Type B pancreatic cell (in vitro differentiated cells): ENCODE measurements at regions not wholly inside any gene's neighbourhood (a gene's known extent, or its start where the extent isn't known, plus 50 kb on each side); places are given as distances from the start of the nearest gene placed in this dataset.

Source experiments
- DNase-seq: peaks from one replicate; pipeline ENCODE4 v3.0.0; 2021; ENCODE audit warnings: mixed read lengths; ENCODE audit not compliant: unreplicated experiment; ENCODE audit errors: extremely low spot score
- H3K27ac Mint-ChIP-seq: 2 replicates; pipeline ENCODE4 v1.8.0; 2021; ENCODE audit warnings: mild to moderate bottlenecking, mixed read lengths
- H3K27me3 Mint-ChIP-seq: 2 replicates; pipeline ENCODE4 v1.8.0; 2021; ENCODE audit warnings: mixed read lengths
- H3K36me3 Mint-ChIP-seq: 2 replicates; pipeline ENCODE4 v1.8.0; 2021; ENCODE audit warnings: mixed read lengths
- H3K4me1 Mint-ChIP-seq: one replicate; pipeline ENCODE4 v1.8.0; 2021; ENCODE audit warnings: mixed read lengths; ENCODE audit not compliant: unreplicated experiment
- H3K4me3 Mint-ChIP-seq: 2 replicates; pipeline ENCODE4 v1.8.0; 2021; ENCODE audit warnings: mild to moderate bottlenecking, mixed read lengths
- H3K9me3 Mint-ChIP-seq: 2 replicates; pipeline ENCODE4 v1.8.0; 2021; ENCODE audit warnings: mixed read lengths
- TF ChIP-seq, protein P1 (sequence below): fragments of 200-600 bp; sonication (generic); conservative IDR thresholded peaks from 2 replicates; pipeline ENCODE4 v1.5.0; 2021; ENCODE audit warnings: antibody characterized with exemption, mild to moderate bottlenecking

DNA sequence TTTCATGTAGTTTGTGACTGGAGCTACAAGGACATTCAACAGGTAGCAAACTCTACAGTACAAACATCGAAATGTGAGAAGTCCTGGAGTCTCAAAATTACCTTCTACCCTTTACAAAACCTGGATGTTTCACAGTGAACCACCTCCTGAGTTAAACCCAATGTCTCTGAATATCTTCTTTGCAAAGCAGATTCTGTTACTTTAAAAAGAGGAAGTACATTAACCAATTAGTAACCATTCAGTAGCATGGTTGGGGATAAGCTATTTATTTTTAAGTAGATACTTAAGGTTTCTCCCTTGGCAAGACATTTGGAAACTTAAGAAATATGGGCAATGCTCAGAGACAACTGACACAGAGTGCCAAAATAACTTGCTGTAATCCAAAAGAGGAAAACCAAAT lies 371.9 kb upstream of the NWD2 start:
- no peaks in the 10 kb centered on the region for H3K36me3 Mint-ChIP-seq
- H3K4me1 Mint-ChIP-seq: no peaks in the 10 kb centered on the region
- TF ChIP-seq, protein P1, sequence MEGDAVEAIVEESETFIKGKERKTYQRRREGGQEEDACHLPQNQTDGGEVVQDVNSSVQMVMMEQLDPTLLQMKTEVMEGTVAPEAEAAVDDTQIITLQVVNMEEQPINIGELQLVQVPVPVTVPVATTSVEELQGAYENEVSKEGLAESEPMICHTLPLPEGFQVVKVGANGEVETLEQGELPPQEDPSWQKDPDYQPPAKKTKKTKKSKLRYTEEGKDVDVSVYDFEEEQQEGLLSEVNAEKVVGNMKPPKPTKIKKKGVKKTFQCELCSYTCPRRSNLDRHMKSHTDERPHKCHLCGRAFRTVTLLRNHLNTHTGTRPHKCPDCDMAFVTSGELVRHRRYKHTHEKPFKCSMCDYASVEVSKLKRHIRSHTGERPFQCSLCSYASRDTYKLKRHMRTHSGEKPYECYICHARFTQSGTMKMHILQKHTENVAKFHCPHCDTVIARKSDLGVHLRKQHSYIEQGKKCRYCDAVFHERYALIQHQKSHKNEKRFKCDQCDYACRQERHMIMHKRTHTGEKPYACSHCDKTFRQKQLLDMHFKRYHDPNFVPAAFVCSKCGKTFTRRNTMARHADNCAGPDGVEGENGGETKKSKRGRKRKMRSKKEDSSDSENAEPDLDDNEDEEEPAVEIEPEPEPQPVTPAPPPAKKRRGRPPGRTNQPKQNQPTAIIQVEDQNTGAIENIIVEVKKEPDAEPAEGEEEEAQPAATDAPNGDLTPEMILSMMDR: no peak
- DNase-seq: no peak
- no peak overlapping the region for H3K27ac Mint-ChIP-seq
- H3K27me3 Mint-ChIP-seq: no peaks in the 10 kb centered on the region
- no peak overlapping the region for H3K4me3 Mint-ChIP-seq
- no peaks in the 10 kb centered on the region for H3K9me3 Mint-ChIP-seq

DNA sequence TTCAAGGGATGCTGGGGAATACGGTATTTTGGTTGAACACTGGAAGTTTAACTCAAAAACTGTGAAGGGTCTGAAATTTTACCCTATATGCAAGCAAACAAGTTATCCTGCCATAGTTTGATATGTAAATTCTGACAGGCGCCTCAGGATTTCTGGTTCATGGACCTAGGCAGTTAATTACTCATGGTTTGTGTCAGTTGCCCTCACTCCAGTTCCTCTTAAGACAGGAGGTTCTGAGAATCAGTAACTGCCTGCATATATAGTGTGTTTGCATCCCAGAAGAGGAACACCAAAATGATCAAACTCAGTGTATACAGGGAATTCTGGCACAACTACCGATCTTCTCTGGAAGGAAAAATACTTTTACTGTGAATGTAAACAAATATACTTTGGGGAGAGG lies 360.4 kb upstream of the NWD2 start:
- TF ChIP-seq, protein P1: no peak
- DNase-seq: no peak
- no peak overlapping the region for H3K4me3 Mint-ChIP-seq
- H3K27ac Mint-ChIP-seq: no peak overlapping the region
- H3K4me1 Mint-ChIP-seq: no peaks in the 10 kb centered on the region
- H3K27me3 Mint-ChIP-seq: no peaks in the 10 kb centered on the region
- no peaks in the 10 kb centered on the region for H3K36me3 Mint-ChIP-seq
- H3K9me3 Mint-ChIP-seq: no peaks in the 10 kb centered on the region

DNA sequence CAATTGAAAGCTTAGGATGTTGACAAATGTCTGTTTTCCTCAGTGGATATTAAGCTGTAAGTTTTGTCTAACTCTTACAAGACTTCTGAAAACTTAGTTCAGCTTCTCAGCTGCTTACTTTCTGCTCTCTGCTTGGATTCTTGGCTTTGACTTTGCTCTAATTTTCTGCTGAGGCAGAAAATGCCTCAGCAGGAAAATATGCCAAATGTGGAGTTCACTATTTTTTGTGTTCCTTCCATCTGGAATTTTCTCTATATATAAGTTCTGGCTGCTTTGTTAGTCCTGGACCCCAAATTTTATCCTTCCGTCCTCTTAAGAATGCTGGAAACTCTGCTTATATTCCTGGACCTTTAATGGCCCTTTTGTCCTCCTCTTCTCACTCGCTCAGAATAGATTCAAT lies 352.6 kb upstream of the NWD2 start:
- H3K27ac Mint-ChIP-seq: no peak overlapping the region

DNA sequence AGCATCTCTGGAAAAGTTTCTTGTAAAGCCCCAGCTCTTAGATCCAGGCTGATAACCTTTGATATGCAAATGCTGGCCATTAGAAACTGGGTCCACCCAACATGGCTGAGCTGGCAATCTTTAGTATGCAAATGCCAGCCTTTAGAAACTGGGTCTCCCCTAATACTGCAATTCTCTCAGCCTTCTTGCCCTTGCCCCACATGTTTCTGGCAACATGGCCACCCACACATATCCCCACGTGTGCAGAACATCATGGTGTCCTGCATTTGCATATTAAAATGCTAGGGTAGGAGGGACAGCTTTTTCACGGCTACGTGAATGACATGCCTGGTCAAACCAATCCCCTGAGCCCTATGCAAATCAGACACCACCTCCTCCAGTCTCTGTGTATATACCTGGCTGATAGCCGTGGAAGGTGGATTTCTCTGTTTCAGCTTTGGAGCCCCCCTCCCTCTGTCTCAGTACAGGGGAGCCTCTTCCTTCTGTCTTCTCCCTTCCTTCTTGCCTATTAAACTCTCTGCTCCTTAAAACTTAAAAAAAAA lies 344.0 kb upstream of the NWD2 start:
- Mint-ChIP-seq H3K27ac (no peak overlapping the region), H3K4me1 (no peaks in the 10 kb centered on the region), H3K9me3 (no peaks in the 10 kb centered on the region), H3K36me3 (no peaks in the 10 kb centered on the region), H3K4me3 (no peak overlapping the region), H3K27me3 (no peaks in the 10 kb centered on the region)
- DNase-seq: no peak
- TF ChIP-seq, protein P1: no peak

More for the DNA sequence above, 352.6 kb upstream of the NWD2 start:
- TF ChIP-seq, protein P1: no peak
- H3K4me1 Mint-ChIP-seq: no peaks in the 10 kb centered on the region
- H3K9me3 Mint-ChIP-seq: no peaks in the 10 kb centered on the region
- no peak for DNase-seq
- no peak overlapping the region for H3K4me3 Mint-ChIP-seq
- no peaks in the 10 kb centered on the region for H3K36me3 Mint-ChIP-seq
- H3K27me3 Mint-ChIP-seq: no peaks in the 10 kb centered on the region

DNA sequence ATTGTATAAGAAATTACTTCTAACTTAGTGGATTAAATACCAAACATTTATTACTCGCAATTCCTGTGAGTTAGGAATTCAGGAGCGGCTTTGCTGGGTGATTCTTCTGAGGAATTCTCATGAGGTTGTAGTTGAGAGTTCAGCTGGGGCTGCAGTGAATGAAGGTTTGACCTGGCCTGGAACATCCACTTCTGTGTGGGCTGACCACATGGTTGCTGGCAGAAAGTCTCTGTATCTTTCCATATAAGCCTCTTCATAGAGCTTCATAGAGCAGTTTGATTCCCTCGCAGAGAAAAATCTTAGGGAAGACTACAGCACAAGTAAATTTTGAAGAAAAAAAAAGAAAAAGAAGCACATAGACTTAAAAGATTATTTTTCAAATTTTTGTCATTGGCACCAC lies 339.7 kb upstream of the NWD2 start:
- peaks cover 3% of the 10 kb centered on the region for H3K27me3 Mint-ChIP-seq
- DNase-seq: no peak
- TF ChIP-seq, protein P1: no peak
- no peaks in the 10 kb centered on the region for H3K36me3 Mint-ChIP-seq
- H3K4me3 Mint-ChIP-seq: no peak overlapping the region
- H3K4me1 Mint-ChIP-seq: no peaks in the 10 kb centered on the region
- H3K27ac Mint-ChIP-seq: no peak overlapping the region
- H3K9me3 Mint-ChIP-seq: no peaks in the 10 kb centered on the region

DNA sequence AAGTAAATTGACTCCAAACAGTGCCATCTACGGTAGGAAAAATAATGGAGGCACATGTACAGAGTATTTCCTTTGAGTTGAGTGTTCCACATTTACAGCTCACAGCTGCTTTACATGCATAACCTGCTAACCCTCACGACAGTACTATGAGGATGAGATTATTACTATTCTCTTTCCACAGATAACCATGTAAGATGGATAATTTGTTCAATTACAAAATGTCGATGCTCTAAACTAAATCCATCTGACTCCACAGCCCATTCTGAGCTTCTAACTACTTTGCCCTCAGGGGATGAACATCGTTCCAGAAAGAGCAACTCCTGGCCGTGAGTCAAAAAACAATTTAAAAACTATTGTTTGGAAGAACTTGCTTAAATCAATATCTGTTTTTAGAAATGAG lies 330.4 kb upstream of the NWD2 start:
- Mint-ChIP-seq H3K27ac (no peak overlapping the region), H3K4me3 (no peak overlapping the region)

More for the DNA sequence above, 330.4 kb upstream of the NWD2 start:
- TF ChIP-seq, protein P1: no peak
- H3K36me3 Mint-ChIP-seq: no peaks in the 10 kb centered on the region
- no peak for DNase-seq
- peaks cover 7% of the 10 kb centered on the region for H3K27me3 Mint-ChIP-seq
- H3K4me1 Mint-ChIP-seq: peaks cover 6% of the 10 kb centered on the region
- no peaks in the 10 kb centered on the region for H3K9me3 Mint-ChIP-seq
